GM19328 (cell line): ENCODE measurements at regions not wholly inside any gene's neighbourhood (a gene's known extent, or its start where the extent isn't known, plus 50 kb on each side); places are given as distances from the start of the nearest gene placed in this dataset.

Experiments
- ATAC-seq: cut with Tn5 transposase; IDR thresholded peaks from one replicate; pipeline ENCODE4 v1.9.1; 2021; ENCODE audit warnings: mild to moderate bottlenecking, moderate library complexity; ENCODE audit not compliant: unreplicated experiment

DNA sequence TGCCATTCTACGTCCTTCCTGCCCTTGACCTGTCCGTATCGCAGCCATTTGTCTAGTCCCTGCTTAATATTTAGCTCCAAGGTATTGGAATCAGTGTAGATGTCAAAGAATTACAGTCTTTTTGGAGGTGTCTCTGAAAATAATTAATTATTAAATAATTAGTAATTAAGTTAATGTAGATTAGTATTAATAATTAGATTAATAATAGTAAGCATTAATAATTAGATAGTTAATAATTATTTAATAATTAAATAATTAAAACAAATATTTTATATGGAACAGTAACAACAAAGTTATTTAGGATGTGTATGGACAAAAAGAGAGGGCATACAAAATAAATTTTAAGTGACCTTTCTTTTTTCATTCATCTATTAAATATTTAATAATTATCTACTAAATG is 639.6 kb downstream of the AACS start:
- ATAC-seq = no peak

DNA sequence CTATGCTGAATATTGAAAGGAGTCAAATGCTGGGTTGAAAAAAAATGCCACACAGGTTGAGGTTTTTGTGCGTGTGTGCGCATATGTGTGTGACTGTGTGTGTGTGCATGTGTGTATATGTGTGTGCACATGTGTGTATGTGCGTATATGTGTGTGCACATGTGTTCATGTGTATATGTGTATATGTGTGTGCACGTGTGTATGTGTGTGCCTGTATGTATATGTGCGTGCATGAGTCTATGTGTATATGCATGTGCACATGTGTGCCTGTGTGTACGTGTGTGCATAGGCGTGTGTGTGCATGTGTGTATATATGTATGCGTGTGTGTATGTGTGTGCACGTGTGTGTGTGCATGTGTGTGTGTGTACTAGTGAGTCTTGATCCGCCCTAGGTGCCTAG is 655.7 kb downstream of the AACS start:
- no peak for ATAC-seq

DNA sequence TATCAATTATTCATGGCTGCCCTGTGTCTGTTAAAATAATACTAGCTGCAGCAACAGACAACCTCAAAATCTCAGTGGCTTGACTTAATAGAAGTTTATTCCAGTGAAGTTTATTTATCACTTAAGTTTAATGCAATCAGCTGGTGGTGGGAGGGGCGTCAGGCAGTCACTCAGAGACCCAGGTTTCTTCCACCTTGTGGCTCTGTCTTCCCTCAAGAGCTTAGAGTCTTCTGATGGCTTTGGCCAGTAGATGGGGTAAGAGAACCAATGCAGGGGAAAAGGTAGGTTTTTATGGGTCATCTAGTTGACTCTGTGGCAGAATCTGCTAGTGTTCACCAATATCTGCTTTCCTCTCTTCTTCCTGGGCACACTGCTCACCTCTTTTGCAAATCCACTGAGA is 668.9 kb downstream of the AACS start:
- ATAC-seq = no peak

DNA sequence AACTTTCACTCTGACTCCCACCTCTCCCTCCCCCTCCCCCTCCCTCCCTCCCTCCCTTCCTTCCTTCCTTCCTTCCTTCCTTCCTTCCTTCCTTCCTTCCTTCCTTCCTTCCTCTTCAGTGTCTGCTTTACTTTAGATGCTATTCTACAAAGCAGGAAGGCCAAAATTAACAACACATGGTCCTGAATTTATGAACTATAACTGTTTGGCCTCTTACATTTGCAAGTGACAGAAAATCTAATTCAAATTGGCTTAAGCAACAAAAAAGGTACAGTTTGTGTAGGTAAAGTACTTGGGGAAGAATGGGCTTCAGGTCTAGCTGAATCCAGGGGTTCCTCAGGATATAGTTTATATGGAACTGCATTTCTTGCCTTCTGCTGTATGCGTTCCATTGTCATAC is 673.0 kb downstream of the AACS start:
- no peak for ATAC-seq

DNA sequence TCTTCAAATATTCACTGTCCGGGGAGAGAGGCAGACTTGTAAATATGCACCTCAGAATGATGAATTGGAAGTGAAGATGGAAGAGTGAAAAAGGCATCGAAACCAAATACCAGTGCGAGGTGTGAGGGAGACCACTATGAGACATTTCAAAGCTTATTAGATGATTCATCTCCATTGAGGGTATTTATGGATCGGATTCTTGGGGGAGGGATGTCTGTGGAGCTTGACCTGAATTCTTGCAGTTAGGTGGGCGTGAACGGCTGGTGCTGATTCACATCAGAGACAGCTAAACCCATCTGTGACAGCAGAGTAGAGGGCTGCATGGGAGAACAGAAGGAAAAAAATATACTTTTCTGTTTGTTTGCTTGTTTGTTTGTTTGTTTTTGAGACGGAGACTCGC is 677.2 kb downstream of the AACS start:
- no peak for ATAC-seq

DNA sequence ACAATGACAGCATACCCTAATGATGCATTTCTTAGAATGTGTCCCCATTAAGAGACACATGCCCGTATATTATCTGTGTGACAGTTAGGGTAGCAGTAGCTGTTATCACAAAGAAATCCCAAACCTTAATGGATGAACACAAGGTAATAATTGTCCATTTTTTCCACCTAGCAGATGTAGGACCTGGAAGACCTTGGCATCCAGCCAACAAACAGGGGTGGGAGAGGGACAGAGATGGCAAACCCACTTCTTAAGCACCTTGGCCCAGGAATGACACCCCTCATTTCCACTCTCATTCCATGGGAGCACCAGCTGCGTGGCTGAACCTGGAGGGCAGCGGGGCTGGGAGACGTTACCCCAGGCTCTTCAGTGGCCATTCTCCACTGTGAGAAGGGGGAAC is 679.0 kb downstream of the AACS start:
- ATAC-seq = no peak

DNA sequence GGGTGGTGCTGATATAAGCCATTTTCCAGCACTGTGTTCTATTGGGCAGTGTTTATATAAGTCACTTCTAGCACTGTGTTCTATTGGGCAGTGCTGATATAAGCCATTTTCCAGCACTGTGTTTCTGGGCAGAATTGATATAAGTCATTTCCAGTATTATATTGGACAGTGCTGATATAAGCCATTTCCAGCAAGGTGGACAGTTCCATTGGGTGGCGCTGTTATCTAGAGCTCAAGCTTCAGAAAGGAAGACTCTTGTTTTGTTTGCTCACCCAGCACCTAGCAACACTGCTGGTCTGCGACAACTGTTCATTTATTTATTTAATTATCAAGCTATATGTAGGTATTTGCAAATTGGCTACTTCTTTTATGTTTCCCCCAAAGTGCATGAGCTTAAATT is 690.3 kb downstream of the AACS start:
- ATAC-seq = no peak

DNA sequence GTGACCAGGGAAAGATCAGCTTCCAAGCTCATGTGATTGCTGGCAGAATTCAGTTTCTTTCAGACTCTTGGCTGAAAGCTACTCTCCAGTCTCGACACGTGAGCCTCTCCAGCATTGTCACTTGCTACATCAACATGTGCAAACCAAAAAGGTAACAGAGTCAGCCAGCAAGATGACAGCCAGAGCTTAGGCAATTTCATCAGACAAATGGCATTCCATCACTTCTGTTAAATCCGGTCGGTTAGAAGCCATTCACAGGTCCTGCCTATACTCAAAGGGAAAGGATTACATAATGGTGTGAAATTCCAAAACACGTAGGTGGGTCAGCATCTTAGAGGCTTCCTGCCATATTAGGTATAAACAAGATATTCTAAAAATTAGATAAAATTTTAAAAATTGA is 700.9 kb downstream of the AACS start:
- no peak for ATAC-seq

DNA sequence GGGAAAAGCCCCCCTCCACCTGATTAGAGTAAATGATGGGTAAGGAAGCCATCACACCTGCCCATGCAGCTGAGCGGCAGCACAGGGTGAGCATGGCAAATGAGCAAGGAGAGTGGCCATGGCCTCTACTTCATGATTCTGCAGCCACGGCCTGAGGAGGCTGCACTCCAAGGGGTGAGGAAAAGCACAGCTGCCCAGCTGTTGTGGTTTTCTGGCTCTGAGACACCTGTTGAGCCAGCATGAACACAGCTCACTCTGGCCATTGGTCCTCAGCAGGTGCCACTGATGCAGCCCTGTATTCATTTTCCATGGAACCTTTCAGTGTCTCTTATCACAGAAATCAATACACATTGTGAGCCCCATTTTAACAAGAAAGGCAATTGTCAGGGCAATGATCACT is 707.2 kb downstream of the AACS start:
- no peak for ATAC-seq

DNA sequence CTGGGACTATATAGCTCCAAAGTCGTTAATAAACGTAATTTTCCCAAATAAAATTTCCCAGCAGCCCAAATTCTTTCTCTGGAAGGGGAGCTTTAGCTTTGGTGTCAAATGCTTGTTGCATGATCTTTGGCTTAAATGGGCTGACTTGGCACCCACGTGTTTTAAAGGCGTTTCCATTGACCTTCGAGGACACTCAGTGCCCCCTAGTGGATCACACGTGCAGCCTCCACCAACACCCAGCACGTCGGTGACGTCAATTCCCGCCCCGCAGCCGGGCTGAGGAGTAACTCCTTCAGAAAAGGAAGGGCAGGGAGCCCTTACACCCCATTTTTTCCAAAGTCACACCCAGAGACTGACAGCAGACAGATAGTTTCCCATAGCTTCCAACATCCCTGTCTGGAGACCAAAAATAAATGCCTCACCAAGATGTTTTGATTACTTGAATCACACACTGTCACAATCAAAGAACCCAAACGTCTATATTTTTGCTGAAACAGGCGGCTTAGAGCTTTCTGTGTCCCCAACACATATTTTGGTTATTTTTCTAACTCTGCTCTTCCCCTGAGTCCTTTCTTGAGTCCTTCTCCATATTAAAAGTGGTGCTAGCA is 707.9 kb downstream of the AACS start:
- no peak for ATAC-seq

DNA sequence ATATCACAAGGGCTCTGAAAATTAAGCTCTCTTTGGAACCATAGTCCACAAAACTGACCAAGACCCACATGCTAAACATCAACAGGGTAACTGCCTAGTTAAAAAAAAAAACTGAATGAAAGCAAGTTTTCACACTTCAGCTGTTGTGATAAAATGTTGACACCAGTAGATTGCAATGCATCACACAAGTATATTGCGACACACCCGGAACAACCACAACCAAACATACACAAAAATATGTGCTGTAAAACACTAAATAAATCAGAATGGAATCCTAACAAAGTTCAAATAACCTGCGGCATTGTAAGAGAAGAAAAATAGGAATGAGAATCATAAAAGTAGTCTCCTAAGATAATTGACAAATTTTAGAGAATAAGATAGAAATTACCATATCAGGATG is 710.3 kb downstream of the AACS start:
- ATAC-seq = no peak

DNA sequence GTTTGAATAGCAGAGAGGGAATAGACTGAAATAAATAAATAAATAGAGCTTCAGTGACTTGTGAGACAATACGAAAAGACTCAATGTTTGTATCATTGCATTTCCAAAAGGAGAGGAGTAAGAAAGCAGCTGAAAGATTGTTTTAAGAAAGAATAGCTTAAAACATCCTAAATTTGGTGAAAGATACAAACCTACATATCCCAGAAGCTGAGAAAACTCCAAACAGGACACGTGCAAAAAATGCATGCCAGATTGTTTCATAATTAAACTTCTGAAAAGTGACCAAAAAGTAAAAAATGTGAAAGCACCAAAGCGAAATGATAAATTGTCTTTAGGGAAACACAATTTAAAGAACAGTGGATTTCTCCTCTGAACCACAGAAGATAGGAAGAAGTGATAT is 711.0 kb downstream of the AACS start:
- ATAC-seq = no peak

DNA sequence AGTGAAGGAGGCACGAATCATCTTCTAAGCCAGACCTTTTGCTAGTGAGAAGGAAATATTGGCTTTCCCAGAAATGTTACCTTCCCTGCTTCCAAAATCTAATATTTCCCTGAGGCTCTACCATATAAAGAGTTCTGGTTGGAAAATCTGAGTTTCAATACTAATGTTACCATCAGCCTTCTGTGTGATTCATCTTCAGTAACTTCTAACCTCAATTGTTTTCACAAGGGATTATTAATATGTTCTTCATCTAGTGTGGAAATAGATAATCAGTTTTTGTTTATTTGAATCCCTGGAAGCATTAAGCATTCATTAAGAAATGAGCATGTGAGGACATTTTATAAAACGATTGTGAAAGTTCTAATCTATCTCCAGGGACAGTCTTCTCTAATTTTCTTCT is 720.9 kb downstream of the AACS start:
- no peak for ATAC-seq

DNA sequence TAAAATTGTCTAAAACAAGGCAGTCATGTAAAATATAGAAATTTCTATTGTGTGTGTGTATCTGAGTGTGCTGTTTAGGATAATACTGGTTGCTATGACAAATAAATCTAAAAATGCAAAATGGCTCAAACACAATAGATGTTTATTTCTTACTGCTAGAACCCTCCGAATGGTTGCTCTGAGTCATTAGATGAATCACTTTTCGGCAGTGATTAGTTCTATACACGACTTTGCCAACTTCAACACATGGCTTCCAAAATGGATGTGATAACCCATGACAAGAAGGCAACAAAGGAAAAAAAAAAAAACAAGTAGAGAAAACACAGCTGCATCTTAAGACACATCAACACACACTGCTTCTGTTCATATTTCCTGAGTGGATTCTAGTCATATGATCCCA is 729.2 kb downstream of the AACS start:
- ATAC-seq = no peak

DNA sequence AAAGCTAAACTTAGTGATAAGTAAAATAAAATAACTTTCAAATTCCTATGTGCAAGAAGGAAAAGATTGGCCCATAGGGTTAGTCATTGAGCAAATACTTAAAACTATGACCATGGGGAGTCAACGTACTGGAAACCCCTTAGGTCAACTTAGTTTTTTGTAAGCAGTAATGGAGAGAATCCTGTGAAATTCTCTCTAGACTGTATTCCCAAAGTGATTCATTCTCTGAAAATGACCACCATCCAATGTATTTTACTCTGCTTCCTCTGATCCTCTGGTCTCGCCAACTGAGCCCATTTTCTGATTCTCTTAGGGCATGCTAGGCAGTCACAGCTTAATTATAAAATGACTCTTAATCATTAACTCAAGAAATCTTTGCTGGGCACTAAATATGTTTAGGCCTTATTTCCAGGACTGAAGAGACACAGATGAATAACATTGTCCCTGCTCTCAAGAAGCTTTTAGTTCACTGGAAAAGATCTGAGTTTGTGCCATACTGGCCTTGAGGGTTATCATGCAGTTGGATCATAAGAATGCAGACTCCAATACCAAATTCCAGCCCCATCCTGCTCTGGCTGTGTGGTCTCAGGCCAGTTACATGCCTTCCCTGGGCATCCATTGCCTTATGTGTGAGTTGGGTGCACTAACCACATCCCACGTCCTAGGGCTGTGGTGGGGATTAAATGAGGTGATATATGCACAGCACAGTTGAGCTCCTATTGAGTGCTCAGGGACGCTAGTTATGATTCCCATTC is 732.4 kb downstream of the AACS start:
- ATAC-seq = no peak

DNA sequence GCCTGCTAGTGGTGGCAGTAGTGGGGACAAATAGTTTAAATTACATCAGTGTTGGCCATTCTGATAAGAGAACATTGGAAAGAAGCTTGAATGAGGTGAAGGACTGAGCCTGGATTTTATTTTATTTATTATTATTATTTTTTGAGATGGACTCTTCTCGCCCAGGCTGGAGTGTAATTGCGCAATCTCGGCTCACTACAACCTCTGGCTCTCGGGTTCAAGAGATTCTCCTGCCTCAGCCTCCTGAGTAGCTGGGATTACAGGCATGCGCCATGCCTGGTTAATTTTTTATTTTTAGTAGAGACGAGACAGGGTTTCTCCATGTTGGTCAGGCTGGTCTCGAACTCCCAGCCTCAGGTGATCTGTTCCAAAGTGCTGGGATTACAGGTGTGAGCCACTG is 739.4 kb downstream of the AACS start:
- ATAC-seq = no peak

DNA sequence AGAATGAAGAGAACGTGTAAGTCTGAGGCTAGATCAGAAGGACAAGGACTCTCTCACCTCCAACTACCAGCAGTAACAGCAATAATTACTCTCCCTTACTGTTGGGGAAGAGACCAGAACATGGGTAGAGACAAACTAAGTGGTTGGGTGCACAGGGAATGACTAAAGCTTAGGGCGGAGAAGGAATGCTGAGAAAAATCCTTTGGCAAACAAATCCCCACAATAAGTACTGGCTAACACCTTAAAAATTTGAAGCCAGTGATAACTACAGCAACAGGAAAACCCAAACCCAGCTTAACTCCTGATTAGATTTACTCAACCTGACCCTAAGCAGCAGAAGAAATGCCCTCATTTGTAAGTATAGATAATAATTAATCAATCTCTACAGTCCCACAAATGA is 759.0 kb downstream of the AACS start:
- no peak for ATAC-seq

DNA sequence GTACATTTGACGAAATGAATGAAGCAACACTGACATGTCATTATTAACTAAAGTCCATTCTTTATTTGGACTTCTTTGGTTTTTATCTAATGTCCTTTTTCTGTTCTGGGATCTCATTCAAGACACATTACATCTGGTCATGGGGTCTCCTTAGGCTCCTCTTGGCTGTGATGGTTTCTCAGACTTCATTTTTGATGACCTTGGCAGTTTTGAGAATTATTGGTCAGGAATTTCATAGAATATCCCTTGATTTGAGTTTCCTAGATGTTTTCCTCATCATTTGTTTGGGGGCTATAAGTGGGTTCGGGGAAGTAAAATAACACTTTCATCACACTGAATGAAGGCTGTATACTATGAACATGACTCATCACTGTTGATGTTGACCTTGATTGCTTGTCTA is 770.6 kb downstream of the AACS start:
- no peak for ATAC-seq

DNA sequence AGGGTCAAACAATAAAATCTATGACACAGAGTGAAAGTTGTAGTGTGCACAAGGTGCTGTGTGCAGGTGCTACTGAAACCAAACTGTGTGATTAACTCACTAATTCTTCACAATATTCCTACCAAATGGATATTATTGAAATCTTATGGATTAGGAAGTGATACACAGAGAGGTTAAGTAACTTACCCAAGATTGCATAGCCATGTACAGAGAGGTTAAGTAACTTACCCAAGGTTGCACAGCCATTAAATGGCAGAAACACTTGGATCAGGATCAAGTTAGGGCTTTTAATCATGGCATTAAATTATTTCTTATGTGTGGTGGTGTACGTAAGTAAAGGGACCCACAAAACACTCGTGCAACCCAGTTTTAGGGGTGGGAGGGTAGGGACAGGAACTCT is 771.4 kb downstream of the AACS start:
- ATAC-seq = no peak

DNA sequence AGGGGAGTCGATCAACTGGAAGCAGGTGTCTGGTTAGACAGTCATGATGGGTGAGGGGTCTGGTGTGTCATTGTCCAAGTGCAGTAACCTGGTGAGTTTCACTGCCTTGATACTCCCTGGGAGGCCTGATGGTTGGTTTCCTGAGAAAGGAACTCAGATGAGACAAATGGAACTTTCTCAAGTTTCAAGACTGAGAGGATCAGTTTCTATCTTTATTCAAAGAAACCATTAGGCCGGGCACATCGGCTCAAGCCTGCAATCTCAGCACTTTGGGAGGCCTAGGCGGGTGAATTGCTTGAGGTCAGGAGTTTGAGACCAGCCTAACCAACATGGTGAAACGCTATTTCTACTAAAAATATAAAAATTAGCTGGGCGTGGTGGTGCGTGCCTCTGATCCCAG is 776.1 kb downstream of the AACS start:
- ATAC-seq = no peak

DNA sequence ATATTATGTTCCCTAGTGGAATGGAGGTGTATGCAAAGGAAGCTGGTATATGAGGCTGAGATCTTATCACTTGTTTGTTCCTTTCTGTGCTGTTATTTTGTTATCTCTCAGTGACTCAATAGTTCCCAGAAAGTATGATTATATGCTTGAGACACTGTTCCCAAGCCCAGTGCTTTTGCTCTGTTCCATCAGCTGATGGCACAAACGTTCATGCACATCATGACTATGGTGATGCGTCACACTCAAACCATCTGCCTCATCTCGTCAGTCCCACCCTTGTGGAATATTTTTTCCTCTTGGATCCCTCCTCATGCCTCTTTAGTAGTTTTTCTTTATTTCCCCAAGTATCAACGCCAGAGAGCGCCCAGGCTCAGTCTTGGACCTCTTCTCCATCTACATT is 786.9 kb downstream of the AACS start:
- ATAC-seq = no peak

DNA sequence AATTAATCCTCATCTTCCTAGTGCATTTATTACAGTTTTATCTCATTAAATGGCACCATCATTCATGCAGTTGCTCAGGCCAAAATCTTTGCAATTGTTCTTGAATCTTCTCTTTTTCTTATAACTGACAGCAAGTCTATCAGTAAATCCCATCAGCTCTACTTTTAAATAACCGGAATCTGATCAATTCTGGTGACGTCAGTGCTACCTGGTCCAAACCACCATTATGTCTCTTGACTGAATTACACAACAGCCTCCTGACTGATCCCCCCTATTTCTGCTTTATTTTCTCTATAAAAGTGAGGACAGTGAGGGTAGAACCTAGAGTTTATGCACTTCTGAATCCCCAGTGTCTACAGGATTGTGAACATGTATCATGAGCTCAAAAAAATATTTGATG is 787.4 kb downstream of the AACS start:
- ATAC-seq = no peak

DNA sequence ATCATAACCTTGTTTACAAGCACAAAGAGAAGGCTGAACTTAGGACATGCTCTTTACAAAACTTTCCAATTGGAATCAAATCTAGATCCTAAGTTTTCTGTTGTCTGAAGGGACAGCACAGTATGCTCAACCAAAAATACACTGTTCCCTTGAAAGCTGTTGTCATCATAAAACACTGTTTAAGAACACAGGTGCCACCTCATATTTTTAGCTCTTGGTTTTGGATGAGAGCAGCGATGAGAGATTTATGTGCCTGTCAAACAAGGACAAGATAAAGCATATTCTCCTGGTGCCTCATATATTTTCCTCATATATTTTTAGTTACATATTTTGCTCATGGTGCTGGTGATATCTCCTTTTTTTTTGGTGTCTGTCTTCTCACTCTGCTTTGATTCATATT is 788.4 kb downstream of the AACS start:
- no peak for ATAC-seq
